ENCODE measurements at regions not wholly inside any gene's neighbourhood (a gene's known extent, or its start where the extent isn't known, plus 50 kb on each side); places are given as distances from the start of the nearest gene placed in this dataset.

GRCh38 chr1:55604179-55604578 is 389.0 kb upstream of the USP24 start:
- H3K36me3 Mint-ChIP-seq (ENCODE audit: insufficient read depth, unreplicated experiment) = no peaks in the 10 kb centered on the region
- no peak overlapping the region for H3K27ac Mint-ChIP-seq (ENCODE audit: low read depth, unreplicated experiment)
- H3K4me3 Mint-ChIP-seq (ENCODE audit: unreplicated experiment) = no peak overlapping the region
- no peaks in the 10 kb centered on the region for H3K27me3 Mint-ChIP-seq (ENCODE audit: insufficient read depth, unreplicated experiment)
- TF ChIP-seq CTCF (IDR thresholded peaks at IDR 0.05; ENCODE audit: unreplicated experiment) = no peak
- DNase-seq (ENCODE audit: unreplicated experiment) = no peak
- H3K9me3 Mint-ChIP-seq (ENCODE audit: unreplicated experiment) = no peaks in the 10 kb centered on the region
- BruUV-seq (replicated peaks) = no TSS peak
- ChIA-PET POLR2A (no interaction called here), CTCF (no interaction called here)
- H3K4me1 Mint-ChIP-seq (ENCODE audit: insufficient read depth, unreplicated experiment) = no peaks in the 10 kb centered on the region
- intact Hi-C loops (cut with micrococcal nuclease) = no loop called here

- Mint-ChIP-seq H3K27me3 (ENCODE audit: insufficient read depth, unreplicated experiment) (no peaks in the 10 kb centered on the region), H3K36me3 (ENCODE audit: insufficient read depth, unreplicated experiment) (no peaks in the 10 kb centered on the region)
- CTCF ChIA-PET = no interaction called here
Measured at GRCh38 chr1:55600242-55600641, 385.1 kb upstream of the USP24 start.

GRCh38 chr1:55597910-55598309 is 382.7 kb upstream of the USP24 start:
- no peak for DNase-seq (ENCODE audit: unreplicated experiment)
- TF ChIP-seq CTCF (IDR thresholded peaks at IDR 0.05; ENCODE audit: unreplicated experiment) = no peak
- CTCF ChIA-PET = interaction anchor here (0.6 kb wide), 1 partner anchor 317 kb away, joined by 3 read pairs; no protein-coding TSS in a partner anchor
- POLR2A ChIA-PET = no interaction called here
- H3K4me1 Mint-ChIP-seq (ENCODE audit: insufficient read depth, unreplicated experiment) = no peaks in the 10 kb centered on the region
- H3K9me3 Mint-ChIP-seq (ENCODE audit: unreplicated experiment) = no peaks in the 10 kb centered on the region
- no TSS peak for BruUV-seq (replicated peaks)
- H3K27ac Mint-ChIP-seq (ENCODE audit: low read depth, unreplicated experiment) = no peak overlapping the region
- no peak overlapping the region for H3K4me3 Mint-ChIP-seq (ENCODE audit: unreplicated experiment)
- H3K27me3 Mint-ChIP-seq (ENCODE audit: insufficient read depth, unreplicated experiment) = no peaks in the 10 kb centered on the region
- intact Hi-C loops (cut with micrococcal nuclease) = no loop called here
- no peaks in the 10 kb centered on the region for H3K36me3 Mint-ChIP-seq (ENCODE audit: insufficient read depth, unreplicated experiment)

More at GRCh38 chr1:55600242-55600641, 385.1 kb upstream of the USP24 start:
- no peaks in the 10 kb centered on the region for H3K9me3 Mint-ChIP-seq (ENCODE audit: unreplicated experiment)
- BruUV-seq (replicated peaks) = no TSS peak
- no peak overlapping the region for H3K27ac Mint-ChIP-seq (ENCODE audit: low read depth, unreplicated experiment)
- DNase-seq (ENCODE audit: unreplicated experiment) = no peak
- intact Hi-C loops (cut with micrococcal nuclease) = no loop called here
- TF ChIP-seq CTCF (IDR thresholded peaks at IDR 0.05; ENCODE audit: unreplicated experiment) = no peak
- POLR2A ChIA-PET = no interaction called here
- H3K4me3 Mint-ChIP-seq (ENCODE audit: unreplicated experiment) = no peak overlapping the region
- no peaks in the 10 kb centered on the region for H3K4me1 Mint-ChIP-seq (ENCODE audit: insufficient read depth, unreplicated experiment)

- POLR2A ChIA-PET = no interaction called here
- Mint-ChIP-seq H3K9me3 (ENCODE audit: unreplicated experiment) (no peaks in the 10 kb centered on the region), H3K36me3 (ENCODE audit: insufficient read depth, unreplicated experiment) (no peaks in the 10 kb centered on the region), H3K27ac (ENCODE audit: low read depth, unreplicated experiment) (no peak overlapping the region), H3K4me3 (ENCODE audit: unreplicated experiment) (no peak overlapping the region), H3K4me1 (ENCODE audit: insufficient read depth, unreplicated experiment) (peaks cover 9% of the 10 kb centered on the region), H3K27me3 (ENCODE audit: insufficient read depth, unreplicated experiment) (no peaks in the 10 kb centered on the region)
- BruUV-seq (replicated peaks) = no TSS peak
- intact Hi-C loops (cut with micrococcal nuclease) = no loop called here
- CTCF ChIA-PET = no interaction called here
- TF ChIP-seq CTCF (IDR thresholded peaks at IDR 0.05; ENCODE audit: unreplicated experiment) = no peak
- DNase-seq (ENCODE audit: unreplicated experiment) = no peak
Measured at GRCh38 chr1:55594701-55595100, 379.5 kb upstream of the USP24 start.

Data from MCF 10A (cell line).